ENCODE measurements at regions not wholly inside any gene's neighbourhood (a gene's known extent, or its start where the extent isn't known, plus 50 kb on each side); places are given as distances from the start of the nearest gene placed in this dataset.

DNA sequence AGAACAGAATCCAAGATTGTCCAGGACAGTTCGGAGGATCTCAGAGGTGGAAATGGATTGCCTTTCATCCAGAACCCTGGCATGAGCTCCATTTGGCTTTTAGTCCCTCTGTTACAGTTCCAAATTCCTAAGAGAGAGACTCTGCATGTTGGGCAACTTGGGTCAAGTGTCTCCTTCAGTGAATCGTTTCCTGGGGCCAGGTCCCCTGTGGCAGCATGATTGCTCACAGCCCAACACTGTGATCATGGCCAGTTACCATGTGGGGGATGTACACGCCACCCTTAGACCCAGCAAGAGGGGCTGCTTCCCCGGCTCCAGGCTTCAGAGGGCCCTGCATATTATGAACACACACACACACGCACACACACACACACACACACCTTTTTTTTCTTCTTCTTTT is 118.6 kb upstream of the GLI2 start:
- DNase-seq = no peak

DNA sequence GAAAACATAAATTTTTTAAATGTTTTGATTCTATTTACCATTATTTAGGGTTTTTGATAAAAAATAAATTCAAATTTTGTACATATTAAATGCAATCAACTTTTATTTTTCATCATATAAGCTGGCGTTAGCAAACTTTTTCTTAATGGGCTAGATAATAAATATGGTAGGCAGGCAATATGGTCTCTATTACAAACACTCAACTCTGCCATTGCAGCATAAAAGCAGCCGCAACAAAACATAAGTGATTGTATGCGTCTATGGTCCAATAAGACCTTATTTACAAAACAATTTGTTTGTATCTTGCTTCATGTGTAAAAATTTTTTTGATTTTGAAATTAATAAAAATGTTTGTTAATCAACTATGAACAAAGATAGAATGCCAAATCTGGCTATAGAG is 116.8 kb upstream of the GLI2 start:
- no peak for DNase-seq

DNA sequence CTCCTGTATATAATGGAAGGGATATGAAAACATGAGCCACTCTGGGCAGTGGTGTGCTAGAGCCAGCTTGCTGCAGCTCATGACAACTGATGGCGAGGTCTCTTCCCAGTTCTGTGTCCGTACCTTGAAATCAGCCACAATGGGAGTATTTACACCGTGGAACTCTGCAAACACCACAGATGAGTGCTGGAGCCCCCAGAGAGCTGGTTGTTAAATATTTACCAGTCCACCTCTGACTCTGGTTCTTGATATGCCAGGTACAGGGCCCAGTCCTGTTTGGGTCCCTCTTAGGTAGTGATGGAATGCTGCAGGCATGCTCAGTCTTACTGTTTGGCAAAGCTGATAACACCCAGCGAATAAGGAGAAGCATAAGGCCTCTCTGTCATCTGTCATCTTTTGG is 116.1 kb upstream of the GLI2 start:
- DNase-seq = no peak

DNA sequence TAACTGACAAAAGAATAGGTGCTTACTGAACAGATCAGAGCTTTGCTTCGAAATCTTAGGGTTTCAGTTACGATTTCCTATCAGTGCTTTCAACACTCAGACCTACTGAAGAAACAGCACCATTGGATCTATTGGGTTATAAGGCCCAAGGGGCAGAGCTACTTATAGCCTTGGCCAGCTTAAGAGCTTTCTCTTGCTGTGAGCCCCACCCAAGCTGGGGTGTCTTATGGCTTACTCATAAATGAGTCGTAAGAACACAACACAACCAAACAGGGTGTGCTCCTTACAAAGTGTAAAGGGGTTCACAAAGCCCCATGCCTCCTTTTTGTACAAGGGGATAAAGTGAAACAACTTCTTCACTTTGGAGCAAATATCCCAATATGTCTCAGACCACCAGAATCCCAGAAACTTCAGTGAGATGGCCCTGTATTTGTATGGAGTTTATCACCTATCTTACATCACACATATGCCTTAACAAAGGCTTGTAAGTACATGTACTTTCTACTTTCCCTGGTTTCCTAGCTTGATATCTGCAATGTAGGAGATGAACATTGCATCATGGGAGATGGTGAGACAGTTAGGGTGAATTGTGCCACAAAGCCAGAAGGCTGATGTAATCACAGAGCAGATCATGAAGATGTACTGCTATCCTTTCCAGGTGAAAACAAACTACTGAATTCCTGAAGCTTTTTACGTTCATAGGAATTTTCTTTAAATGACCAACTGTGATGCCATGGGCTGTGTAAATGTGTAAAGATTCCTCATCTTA is 115.5 kb upstream of the GLI2 start:
- DNase-seq = no peak

DNA sequence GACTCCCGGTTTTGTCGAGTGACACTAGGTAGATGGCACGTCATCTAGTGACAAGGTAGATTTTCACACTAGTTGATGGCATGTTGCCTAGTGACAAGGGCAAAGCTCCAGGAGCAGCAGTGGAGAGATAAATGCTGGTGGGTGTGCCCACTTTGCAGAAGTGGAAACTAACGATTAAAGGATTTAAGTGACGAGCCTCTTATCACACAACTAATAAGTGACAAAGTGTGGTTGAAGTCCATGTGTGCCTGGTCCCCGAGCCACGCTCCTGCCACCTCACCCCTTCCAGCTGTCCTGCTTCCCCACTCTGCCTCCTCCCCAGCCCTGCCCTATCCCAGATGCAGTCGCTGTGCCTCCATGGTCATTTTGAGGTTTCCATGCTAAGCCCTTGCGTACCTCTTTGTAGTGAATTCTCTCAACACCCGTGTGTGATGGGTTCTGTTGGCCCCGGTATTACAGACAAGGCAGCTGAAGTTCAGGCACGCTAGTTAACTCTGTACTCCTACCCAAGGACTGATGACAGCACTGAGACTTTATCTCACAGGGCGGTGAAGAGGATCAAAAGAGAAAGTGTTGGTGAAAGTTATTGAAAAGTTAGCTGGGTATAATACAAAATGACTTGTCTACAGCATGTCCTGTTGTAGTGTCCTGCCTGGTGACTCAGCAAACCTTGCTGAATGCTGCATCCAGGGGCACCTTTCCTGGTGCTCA is 113.4 kb upstream of the GLI2 start:
- DNase-seq = no peak

DNA sequence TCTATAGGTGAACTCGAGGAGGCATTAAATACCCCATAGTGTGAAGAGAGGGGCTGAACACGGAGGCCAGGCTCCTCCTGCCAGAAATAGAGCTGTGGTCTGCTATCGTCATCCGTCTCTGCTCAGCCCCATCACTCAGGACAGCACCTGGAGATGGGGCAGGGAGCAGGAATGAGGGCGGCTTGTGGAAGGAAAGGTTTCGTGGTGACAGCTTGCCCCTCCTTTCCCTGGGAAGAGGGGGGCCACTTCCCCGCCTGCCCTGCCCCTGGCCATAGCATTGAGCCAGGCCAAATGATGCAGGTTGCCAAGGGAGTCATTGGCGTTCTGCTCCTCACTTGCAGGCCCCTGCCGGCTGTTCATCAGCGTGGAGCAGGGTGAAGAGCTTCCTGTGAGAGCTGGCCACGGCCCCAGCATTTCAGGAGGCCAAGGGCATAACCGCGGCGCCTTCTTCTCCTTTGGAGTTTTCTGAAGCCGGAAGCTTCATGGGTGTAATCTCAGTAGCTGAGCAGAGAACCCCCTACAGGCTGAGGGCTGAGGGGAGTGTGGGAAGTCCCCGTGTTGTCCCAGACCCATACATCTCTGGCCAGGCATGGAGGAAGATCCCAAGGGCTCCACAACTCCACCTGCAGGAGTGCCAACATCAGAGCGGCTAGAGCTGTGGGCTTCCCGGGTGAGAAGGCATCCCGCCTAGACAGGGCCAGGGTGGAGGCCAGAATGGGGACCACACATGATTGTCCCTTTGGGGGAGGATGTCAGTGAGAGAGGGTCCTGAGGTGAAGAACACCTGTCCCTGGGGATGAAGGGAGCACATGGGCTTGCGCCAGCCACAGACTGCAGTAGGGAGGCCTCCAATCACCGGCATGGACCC is 112.5 kb upstream of the GLI2 start:
- DNase-seq = no peak

DNA sequence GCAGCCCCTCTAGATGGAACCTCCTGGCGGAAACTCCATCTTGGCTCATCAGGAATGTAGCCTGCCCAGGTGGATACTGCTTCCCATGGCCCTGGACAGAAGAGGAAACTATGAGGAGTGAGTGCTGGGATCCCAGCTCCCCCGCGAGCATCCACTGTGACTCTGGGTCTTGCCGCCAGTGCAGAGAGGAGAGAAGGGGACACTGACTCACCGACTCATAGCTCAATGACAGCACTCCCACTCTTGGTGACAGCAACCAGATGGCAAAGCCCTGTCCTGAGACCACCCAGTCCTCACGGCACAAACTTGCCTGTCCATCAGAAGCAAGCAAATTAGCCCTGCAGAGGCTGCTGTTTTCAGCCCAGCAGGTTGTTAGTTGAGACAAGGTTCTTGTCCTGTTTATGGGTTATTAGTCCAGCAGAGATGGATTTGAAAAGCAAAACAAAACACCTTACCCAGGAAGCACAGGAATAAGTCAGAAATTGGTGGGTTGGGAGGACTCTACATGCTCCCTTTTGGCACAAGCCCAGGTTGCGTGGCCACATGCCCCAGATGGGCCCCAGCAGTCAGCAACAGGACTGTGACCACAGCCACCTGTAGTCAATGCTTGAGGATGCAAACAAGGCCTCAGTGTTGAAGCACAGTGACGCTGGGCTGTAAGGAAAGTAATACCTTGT is 111.5 kb upstream of the GLI2 start:
- DNase-seq = no peak

DNA sequence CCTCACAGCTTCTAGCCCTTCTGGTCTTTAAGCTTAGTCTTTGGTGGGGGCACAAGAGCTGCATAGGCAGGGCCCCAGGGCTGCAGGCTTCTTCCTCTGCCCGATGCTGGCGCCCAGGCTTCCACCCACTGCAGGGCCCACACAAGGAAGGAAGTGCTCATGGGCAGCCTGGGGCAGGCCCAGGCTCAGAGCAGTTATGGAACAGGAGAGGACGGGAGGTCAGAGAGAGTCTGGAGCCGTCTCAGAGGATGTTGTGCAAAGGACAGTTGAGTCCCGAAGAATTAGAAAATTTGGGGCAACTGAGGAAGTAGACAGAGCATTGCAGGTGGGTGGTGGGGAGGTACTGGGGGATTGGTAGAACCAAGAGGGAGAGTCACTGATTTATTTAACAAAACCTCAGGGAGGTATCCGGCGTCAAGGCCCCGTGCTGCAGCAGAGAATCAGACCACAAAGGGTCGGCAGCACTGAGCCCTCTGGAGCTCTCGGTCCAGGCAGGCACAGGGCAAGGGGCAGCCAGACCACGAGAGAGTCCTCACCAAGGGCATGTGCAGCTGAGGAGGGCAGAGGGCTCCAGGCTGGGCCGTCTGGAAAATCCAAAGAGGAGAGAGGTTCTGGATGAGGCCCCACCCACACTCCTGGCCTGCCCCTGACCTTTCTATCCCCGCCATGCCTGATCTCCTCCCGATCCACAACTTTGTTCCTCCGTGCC is 110.8 kb upstream of the GLI2 start:
- DNase-seq = no peak

DNA sequence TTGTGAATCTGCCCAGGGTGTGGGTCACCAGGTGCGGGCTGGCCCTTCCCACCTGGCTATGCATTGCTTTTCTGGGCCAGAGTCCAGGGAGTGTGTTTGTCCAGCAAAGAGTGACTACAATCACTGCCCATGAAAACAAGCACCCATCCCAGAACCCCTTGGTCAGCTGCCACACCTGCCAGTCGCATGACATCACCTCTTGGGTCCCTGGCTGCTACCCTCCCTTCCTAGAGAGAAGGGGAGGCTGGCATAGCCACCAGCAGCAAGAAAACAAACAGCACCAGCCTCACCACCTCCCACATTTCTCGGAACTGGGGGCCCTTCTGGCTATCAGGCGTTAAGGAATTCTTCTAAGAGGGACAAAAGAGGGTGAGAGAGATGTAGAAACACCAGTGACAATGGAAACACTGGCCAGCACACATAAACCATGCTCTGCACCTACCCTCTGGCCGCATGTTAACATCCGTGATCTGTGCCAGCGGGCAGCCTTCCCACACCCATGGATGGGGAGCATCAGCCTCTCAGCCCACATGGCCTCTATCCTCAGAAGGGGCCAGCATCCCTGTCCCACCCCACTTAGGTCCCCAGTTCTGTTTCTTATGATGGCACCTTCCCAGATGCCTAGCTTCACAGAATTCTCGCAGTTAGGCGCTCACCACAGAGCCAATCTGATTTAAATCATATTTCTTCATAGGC is 109.7 kb upstream of the GLI2 start:
- peak; percentile 32 for DNase-seq

DNA sequence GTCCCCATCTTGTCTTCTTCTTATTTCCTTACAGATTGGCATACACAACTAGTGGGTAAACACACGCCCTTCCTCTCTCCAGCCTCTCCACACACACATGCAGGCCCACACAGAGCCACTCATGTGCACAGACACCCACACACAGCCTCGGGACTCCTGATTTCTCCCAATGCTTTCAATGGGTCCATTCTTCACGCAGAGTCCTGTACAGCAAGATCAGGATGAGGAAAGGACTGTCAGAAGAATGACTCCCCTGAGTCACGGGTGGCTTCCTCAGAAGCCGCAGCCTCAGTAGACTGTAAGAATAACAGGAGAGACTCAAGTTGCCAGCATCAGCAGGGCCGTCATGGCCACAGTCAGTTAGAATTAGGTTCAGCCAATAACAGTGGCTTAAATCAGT is 109.1 kb upstream of the GLI2 start:
- peak; percentile 38 for DNase-seq

DNA sequence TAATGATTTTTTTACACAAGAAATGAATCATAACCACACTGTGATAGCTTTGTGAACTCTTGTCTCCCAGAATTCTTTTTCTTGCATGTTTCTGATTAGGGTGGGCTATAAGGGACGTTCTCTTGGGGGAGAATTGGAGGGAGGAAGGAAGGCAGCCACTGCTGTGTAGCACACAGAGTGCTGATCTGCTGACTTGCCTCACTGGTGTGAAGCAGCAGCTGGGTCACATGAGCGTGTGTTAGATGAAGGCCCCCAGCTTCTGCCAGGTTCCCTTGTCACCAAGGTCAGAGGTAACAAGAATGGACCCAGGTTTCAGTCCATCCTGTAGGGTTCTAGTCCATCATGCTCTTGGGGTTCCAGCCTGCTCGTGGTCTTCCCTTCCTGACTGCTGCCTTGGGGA is 107.4 kb upstream of the GLI2 start:
- DNase-seq = peak; percentile 22

DNA sequence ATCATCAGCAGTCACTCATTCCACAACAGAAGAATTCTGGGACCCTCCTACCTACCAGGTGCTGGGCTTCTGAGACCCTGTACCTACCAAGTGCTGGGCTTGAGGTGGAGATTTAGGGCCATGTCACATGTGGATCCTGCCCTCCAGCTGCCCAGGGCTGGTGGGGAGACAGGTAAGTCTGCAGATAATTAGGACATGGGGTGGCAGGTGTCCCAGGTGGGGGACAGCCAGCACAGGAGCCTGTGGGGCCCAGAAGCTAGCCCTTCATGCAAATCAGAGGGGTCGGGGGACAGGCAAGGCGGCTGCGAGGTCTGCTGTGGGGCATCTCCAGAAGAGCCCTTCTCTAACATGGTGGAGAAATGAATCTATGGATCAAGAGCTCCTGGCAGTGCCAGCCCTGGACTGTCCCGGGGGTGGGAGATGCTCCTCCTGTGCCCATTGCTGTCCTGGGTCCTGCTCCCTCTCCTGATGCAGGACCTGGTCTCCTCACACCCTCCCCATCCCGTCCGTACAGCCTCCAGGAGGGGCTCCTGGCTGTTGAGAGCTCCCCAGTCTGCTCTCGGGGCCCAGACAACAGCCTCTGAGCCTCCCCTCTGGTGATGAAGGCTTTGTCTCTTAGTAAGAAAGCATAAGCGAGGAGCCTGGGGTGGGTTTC is 106.3 kb upstream of the GLI2 start:
- peak; percentile 29 for DNase-seq

DNA sequence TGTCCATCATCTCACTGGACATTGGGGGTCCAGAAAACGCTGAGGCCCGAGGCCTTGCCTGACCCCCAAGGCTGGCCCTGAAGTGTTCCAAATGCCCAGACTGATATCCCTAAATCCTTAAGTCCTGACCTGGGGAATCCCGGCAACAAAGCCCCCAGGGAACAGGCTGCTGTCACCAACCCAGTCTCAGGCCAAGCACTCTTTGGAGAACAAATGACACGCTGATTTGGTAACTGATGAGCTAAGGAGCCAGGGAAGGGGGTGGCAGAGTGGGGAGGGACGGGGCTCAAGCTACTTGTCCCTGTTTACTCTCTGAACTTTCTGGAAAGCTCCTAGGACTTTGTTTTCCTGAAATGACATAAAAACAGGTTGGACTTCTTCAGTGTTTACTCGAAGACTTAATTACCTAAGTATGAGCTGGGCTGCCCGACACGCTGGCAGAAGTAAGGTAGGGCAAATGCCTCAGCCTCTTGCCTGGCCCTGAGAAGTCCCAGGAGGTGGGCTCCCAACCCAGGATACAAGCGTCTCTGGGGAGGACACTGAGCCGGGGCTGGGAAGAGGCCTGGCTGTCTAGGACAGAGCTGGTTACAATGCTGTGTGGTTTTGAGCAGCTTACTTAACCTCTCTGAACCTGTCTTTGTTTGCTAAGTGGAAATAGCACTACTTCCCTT is 105.5 kb upstream of the GLI2 start:
- DNase-seq = peak; percentile 50

DNA sequence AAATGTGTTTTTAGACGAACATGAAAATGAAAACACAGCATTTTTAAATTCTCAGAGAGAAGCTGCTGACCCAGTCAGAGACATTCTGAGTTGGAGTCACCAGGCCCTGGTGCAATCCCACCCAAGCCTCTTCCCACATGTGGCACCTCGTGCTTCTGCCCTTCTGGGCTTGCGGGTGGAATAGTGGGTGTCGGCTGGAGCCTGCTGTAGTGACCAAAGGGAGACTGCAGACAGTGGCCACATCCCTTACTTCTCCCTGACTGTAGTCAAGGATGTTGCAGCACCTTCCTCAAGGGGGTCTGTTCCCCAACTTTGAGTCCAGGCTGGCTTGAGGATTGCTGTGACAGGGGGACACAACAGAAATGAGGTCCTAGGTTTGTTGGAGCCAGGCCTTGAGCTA is 104.4 kb upstream of the GLI2 start:
- DNase-seq = peak; percentile 24

DNA sequence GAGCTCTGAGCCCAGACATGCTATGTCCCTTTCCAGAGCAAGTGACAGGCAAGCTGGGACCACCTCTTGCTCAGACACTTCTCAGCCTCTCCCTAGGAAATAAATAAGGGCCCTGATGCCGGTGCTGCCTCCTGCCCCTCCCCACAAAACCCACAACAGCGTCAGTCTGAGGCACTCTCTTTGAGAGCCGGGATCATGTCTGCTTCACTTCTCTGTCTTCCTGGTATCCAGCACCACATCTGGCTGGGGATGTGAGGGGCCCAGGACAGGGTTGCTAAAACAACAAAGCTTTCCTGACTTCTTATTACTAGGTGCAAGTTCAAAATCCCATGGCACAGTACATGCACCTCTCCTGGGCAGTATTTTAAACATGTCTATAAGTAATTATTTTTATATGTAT is 103.9 kb upstream of the GLI2 start:
- DNase-seq = peak; percentile 51

DNA sequence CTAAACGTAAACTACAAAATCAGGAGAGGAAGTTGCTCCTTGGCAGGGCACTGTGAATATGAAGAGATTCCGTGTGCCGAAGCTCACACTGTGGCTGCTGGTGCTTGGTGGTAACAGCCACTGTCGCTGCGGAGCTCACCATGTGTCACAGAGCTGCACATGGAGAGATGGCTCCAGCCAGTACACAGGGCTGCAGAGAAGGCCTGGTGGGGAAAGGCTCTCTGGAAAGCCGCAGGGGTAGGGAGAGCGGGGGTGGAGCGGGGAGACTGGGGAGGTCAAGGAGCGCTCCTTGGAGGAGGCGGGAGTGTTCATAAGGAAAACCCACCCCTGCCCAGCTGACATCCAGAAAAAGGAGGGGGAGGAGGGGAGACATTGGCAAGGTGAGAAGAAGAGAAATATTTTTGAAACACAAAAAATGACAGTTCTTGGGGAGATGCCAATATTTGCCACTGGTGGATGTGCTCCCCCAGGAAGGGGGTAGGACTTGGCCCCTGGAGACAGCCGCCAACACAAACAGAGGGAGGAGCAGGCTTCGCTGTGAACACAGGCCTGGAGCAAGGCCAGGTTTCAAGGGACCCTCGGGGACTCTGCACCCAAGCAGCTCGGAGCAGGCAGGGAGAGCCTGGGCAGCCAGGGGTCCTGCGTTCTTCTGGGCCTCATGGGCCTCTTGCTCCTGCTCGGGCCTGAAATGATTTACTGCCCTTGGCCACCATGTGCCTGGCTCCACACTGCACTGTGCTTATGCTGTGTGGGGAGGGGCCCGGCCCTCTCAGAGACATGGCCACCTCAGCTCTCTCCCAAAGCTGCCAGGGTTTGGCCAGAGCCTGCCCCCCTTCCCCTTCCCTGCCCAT is 102.6 kb upstream of the GLI2 start:
- peak; percentile 49 for DNase-seq

DNA sequence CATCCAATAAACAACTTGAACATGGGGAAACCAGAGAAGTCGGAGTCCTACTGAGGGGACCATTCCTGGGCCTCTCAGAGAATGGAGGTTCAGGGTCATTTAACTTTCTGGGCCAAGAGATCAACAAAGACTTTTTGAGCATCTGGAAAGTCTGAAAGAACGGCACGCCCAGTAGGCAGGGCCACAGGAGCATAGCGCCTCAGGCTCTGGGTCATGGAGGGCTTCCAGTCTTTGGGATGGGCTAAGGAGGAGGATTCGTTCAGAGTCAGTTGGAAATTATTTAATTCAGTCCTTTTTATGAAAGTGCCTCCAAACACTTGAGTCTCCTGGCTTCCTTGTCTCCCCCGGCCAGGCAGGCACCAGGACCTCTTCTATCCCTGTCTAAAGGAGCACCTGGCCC is 101.1 kb upstream of the GLI2 start:
- peak; percentile 15 for DNase-seq

DNA sequence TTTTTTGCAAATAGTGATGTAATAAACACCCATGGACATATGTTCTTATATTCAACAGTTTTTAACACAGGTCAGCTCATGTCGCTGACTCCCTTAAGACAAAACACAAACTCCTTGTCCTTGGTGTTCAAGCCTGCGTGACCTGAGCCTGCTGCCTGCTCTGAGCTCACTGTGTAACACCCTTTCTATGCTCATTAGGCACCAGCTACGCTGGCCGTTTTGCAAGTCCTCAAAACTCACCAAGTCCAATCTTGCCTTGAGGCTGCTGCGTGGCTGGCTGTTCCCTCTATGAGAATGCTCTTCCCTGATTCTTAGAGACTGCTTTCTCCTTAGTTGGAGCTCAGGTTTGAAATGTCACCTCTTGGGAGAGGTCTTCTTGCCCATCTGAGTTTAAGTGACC is 100.5 kb upstream of the GLI2 start:
- DNase-seq = peak; percentile 46

DNA sequence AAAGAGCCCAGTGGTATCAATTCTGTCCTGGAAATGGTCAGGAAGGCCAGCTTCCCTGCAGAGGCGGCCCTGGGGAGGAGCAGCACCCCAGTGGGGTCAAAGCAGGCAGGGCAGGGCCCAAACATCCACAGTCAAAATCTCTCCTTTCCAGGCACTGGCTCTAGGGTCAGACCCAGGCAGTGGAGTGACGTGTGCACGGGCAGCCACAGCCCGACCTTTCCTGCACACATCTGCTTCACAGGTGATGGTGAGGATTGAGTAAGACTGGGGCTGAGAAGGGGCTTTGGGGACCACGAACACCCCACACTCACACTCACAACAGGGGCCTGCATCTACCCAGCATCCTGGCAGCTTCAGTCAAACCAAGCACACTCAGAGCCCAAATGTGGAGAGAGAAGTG is 97.8 kb upstream of the GLI2 start:
- peak; percentile 22 for DNase-seq

DNA sequence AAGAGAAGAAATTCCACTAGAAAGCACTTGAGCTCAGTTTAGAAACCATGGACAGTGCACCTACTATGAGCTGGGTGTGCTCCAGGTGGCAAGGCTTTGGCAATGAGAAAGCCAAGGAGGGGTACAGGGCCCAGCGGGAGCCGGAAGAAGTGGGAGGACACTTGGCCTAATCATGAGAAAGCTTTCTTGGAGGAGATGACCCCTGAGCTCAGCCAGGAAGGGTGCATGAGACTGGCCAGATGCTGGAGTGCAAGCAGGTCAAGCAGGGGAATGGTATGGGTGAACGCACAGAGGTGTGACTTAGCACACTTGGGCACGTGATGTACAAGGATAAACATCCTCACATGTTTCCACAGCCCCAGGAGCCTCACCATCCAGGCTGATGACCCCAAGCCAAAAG is 97.2 kb upstream of the GLI2 start:
- DNase-seq = peak; percentile 35
